ENCODE measurements at regions not wholly inside any gene's neighbourhood (a gene's known extent, or its start where the extent isn't known, plus 50 kb on each side); places are given as distances from the start of the nearest gene placed in this dataset.

DNA sequence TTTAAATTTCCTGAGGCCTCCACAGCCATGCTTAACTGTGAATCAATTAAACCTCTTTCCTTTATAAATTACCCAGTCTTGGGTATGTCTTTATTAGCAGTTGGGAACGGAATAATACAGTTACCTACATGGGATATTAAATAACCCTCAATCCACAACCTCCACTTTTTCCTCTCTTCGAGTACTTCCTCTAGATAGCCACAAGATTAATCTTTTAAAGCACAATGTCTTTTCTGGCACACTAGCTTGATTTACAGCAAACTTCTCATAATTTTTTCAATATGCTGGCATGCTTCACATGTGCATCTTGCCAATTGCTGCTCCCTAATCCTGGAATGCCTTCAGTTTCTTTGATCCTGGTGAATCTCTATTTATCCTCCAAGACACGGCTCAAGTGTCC is 92.2 kb downstream of the P2RY1 start:
- DNase-seq (ENCODE audit: low read depth), result no peak
- TF ChIP-seq, protein P1, sequence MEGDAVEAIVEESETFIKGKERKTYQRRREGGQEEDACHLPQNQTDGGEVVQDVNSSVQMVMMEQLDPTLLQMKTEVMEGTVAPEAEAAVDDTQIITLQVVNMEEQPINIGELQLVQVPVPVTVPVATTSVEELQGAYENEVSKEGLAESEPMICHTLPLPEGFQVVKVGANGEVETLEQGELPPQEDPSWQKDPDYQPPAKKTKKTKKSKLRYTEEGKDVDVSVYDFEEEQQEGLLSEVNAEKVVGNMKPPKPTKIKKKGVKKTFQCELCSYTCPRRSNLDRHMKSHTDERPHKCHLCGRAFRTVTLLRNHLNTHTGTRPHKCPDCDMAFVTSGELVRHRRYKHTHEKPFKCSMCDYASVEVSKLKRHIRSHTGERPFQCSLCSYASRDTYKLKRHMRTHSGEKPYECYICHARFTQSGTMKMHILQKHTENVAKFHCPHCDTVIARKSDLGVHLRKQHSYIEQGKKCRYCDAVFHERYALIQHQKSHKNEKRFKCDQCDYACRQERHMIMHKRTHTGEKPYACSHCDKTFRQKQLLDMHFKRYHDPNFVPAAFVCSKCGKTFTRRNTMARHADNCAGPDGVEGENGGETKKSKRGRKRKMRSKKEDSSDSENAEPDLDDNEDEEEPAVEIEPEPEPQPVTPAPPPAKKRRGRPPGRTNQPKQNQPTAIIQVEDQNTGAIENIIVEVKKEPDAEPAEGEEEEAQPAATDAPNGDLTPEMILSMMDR (IDR thresholded peaks at IDR 0.05; ENCODE audit: insufficient read depth, low read depth, low read length, missing control alignments), result no peak
- no peak overlapping the region for H3K4me3 ChIP-seq (ENCODE audit: low read depth, low read length)

DNA sequence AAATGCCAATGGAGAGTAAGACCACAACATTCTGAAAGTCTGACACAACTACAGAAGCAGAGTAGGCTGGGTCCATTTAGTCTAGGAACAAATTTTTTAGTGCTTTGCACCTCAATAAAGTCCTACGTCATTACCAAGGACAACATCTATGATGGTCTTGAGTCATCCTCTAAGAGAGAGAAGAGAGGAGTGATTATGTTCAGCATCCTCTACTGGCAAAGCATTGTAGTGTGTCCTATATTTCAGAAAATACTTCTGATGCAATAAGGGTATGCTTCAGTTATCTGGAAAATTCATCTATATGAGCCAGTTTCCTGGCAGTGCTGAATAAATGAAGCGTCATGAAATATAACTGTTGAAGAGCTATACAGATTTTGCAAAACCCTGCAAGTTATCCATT is 95.6 kb downstream of the P2RY1 start:
- H3K4me3 ChIP-seq (ENCODE audit: low read depth, low read length), result no peak overlapping the region
- no peak for DNase-seq (ENCODE audit: low read depth)
- TF ChIP-seq, protein P1 (IDR thresholded peaks at IDR 0.05; ENCODE audit: insufficient read depth, low read depth, low read length, missing control alignments), result no peak

DNA sequence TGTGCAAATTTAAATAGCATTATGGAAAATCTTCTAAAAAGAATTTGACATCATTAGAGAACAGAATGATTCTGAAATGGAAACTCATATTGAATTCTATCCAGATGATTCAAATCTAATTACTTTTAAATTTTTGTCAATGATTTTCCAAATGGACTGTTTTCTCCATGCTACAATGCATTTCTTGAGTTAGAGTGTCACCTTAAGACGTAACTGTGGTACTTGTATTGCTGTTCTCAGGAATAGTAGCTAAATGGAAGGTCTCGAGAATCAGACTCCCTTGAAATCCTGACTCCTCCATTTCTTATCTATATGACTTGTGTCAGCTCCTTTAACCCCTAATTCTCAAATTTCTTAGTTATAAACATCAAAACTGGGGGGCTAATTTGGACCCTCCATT is 102.3 kb downstream of the P2RY1 start:
- no peak overlapping the region for H3K4me3 ChIP-seq (ENCODE audit: low read depth, low read length)
- no peak for DNase-seq (ENCODE audit: low read depth)

DNA sequence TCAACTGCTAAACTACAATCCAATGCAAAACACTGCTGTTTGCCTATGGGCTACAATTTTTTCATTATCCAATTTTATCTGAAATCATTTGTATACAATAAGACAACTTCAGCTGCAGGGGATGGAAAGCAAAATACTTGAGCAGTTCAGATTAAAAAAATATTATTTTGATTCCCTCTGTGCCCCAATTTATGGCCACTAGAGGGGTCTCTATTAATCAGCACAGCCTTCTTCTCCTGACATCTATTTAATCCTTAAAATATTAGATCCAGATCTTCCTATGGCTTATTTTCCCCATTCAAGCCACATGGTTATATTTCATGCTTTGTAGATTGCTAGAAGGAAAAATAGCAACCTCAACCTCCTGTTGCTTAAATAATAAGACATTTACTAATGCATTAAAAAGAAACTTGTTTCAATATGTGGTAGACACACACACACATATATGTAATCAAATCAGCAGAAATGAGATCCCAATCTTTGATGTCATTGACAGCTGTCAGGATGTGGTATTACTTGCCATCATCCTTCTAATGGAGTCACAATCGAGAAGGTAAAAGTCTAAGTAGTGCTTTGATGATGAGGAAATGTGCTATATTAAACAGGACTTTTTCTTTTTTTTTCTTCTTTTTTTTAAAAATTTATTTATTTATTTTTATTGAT is 104.2 kb downstream of the P2RY1 start:
- TF ChIP-seq, protein P1 (IDR thresholded peaks at IDR 0.05; ENCODE audit: insufficient read depth, low read depth, low read length, missing control alignments), result no peak
- no peak overlapping the region for H3K4me3 ChIP-seq (ENCODE audit: low read depth, low read length)
- no peak for DNase-seq (ENCODE audit: low read depth)

More for the DNA sequence above, 102.3 kb downstream of the P2RY1 start:
- TF ChIP-seq, protein P1 (IDR thresholded peaks at IDR 0.05; ENCODE audit: insufficient read depth, low read depth, low read length, missing control alignments), result no peak

DNA sequence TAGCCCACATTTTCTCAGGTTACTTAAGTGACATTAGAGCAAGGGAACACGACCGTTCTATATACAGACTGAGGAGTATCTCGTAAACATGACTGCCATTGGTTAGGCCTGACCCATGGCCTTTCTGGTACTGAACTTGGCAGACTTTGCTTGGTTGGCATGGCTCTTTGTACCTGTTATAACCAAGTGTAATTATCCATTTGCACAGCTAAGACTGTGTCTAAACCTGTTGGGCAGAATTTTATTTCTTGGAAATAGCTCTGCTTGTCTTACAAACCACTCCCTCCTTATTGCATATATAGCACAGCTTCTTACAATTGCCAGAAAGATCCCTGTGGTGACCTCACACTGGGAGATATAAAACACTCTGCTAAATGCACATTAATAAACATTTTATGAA is 106.9 kb downstream of the P2RY1 start:
- no peak for DNase-seq (ENCODE audit: low read depth)
- TF ChIP-seq, protein P1 (IDR thresholded peaks at IDR 0.05; ENCODE audit: insufficient read depth, low read depth, low read length, missing control alignments), result no peak
- no peak overlapping the region for H3K4me3 ChIP-seq (ENCODE audit: low read depth, low read length)

DNA sequence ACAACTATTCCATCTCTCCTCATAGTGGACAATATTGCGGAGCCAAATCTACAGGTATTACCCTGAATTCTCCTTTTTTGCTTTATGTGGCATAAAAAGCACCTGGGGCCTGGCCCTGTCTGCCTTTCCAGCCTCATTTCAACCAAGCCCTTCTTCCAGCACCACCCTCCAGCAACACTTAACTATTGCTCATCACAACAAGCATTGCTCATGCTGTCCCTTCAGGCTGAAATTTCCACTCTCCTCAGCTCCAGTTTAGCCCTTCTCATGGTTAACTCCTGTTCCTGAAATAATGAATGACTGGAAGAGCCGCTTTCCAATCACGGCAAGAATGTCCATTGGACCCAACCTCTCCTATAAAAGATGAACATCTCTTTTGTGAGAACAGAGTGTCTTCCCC is 107.4 kb downstream of the P2RY1 start:
- no peak for DNase-seq (ENCODE audit: low read depth)
- TF ChIP-seq, protein P1 (IDR thresholded peaks at IDR 0.05; ENCODE audit: insufficient read depth, low read depth, low read length, missing control alignments), result no peak
- H3K4me3 ChIP-seq (ENCODE audit: low read depth, low read length), result no peak overlapping the region

DNA sequence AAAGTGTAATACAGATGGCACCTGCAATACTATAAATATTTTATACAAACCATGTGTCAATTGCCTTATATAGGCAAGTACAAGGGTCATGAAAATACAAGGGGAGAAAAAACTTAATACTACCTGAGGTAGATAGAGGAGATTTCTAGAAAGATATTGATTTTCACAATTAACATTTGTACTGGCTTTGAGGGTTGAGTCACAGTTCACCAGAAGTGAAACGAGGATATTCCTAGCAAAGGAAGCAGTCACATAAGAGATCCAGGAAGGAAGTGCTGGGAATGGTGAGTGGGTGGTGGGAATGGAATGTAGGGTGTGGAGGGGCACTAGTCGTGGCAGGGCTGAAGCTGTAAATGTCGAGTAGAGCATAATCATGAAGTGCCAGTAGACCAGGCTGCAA is 108.7 kb downstream of the P2RY1 start:
- TF ChIP-seq, protein P1 (IDR thresholded peaks at IDR 0.05; ENCODE audit: insufficient read depth, low read depth, low read length, missing control alignments), result no peak
- no peak overlapping the region for H3K4me3 ChIP-seq (ENCODE audit: low read depth, low read length)
- DNase-seq (ENCODE audit: low read depth), result no peak
